ENCODE measurements at regions not wholly inside any gene's neighbourhood (a gene's known extent, or its start where the extent isn't known, plus 50 kb on each side); places are given as distances from the start of the nearest gene placed in this dataset.

DNA sequence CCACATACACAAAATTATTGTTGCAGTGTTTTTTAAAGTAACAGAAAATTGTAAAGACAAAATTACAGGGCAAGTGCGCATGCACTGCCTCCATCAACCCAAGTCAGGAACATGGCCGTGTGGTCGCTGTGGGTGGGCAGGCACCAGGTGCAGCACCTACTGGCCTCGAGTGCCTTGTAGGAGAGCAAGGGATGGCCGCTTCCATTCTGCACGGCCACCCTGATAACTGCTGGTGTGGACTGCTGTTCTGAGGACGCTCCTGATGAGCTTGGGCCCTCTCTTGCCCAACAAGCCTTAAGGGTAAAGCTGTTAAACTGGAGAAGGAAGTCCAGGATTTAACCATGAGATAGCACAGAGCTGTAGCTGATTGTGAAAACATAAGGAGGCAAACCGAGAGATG is 124.6 kb upstream of the PPP1R9A start:
- TF ChIP-seq, protein P1, sequence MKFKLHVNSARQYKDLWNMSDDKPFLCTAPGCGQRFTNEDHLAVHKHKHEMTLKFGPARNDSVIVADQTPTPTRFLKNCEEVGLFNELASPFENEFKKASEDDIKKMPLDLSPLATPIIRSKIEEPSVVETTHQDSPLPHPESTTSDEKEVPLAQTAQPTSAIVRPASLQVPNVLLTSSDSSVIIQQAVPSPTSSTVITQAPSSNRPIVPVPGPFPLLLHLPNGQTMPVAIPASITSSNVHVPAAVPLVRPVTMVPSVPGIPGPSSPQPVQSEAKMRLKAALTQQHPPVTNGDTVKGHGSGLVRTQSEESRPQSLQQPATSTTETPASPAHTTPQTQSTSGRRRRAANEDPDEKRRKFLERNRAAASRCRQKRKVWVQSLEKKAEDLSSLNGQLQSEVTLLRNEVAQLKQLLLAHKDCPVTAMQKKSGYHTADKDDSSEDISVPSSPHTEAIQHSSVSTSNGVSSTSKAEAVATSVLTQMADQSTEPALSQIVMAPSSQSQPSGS (IDR thresholded peaks at IDR 0.05; ENCODE audit: low read length): no peak
- TF ChIP-seq JUND (IDR thresholded peaks at IDR 0.05; ENCODE audit: low read depth, low read length) (no peak), HDAC2 (IDR thresholded peaks at IDR 0.05) (no peak), PBX3 (IDR thresholded peaks at IDR 0.05; ENCODE audit: insufficient replicate concordance, low read depth, low read length) (no peak), REST (IDR thresholded peaks at IDR 0.05; ENCODE audit: low read depth, low read length) (no peak), POLR2A (IDR thresholded peaks at IDR 0.05; ENCODE audit: low read depth, low read length) (no peak), CTCF (IDR thresholded peaks at IDR 0.05 in 2 of 3, conservative IDR thresholded peaks at IDR 0.05 in 1 of 3; ENCODE audit: control insufficient read depth in 2 of 3, extremely low read depth in 1 of 3, insufficient read depth in 1 of 3, low read depth in 3 of 3, low read length in 3 of 3) (no peak), POLR2AphosphoS5 (IDR thresholded peaks at IDR 0.05; ENCODE audit: low read length) (no peak), CEBPB (IDR thresholded peaks at IDR 0.05; ENCODE audit: borderline replicate concordance in 1 of 2, low read depth in 2 of 2, low read length in 2 of 2) (no peak), GABPA (IDR thresholded peaks at IDR 0.05; ENCODE audit: low read depth) (no peak)

Data from GM12878 (cell line).